ENCODE measurements at regions not wholly inside any gene's neighbourhood (a gene's known extent, or its start where the extent isn't known, plus 50 kb on each side); places are given as distances from the start of the nearest gene placed in this dataset.

DNA sequence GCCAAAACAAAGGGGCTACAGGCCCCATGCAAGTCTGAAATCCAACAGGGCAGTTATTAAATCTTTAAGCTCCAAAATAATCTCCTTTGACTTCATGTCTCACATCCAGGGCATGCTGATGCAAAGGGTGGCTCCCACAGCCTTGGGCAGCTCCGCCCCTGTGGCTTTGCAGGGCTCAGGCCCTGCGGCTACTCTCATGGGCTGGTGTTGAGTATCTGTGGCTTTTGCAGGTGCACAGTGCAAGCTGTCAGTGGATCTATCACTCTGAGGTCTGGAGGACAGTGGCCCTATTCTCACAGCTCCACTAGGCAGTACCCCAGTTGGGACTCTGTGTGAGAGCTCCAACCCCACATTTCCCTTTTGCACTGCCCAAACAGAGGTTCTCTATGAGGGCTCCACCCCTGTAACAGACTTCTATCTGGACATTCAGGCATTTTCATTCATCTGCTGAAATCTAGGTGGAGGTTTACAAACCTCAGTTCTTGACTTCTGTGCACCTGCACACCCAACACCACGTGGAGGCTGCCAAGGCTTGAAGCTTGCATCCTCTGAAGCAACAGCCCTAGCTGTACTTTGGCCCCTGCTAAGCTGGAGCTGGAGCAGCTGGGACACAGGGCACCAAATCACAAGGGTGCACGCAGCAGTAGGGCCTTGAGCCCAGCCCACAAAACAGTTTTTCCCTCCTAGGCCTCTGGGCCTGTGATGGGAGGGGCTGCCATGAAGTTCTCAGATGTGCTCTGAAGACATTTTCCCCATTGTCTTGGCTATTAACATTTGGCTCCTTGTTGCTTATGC lies 154.8 kb upstream of the PDE5A start:
- Histone ChIP-seq H3K27me3 (no peaks in the 10 kb centered on the region), H3K9me3 (no peaks in the 10 kb centered on the region), H3K4me3 (no peak overlapping the region), H3K36me3 (no peaks in the 10 kb centered on the region), H3K4me1 (no peaks in the 10 kb centered on the region), H3K27ac (no peak overlapping the region)
- DNase-seq: no peak
- TF ChIP-seq, protein P1, sequence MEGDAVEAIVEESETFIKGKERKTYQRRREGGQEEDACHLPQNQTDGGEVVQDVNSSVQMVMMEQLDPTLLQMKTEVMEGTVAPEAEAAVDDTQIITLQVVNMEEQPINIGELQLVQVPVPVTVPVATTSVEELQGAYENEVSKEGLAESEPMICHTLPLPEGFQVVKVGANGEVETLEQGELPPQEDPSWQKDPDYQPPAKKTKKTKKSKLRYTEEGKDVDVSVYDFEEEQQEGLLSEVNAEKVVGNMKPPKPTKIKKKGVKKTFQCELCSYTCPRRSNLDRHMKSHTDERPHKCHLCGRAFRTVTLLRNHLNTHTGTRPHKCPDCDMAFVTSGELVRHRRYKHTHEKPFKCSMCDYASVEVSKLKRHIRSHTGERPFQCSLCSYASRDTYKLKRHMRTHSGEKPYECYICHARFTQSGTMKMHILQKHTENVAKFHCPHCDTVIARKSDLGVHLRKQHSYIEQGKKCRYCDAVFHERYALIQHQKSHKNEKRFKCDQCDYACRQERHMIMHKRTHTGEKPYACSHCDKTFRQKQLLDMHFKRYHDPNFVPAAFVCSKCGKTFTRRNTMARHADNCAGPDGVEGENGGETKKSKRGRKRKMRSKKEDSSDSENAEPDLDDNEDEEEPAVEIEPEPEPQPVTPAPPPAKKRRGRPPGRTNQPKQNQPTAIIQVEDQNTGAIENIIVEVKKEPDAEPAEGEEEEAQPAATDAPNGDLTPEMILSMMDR (IDR thresholded peaks at IDR 0.05): no peak
- TF ChIP-seq POLR2A (IDR thresholded peaks at IDR 0.05): no peak
- intact Hi-C loops (cut with DNase I): no loop called here
- 82% methylated on average over 2 of the region's 4 CpGs; no CpG with 5 or more reads in 1 of the 2 donors for WGBS, 2 donors

DNA sequence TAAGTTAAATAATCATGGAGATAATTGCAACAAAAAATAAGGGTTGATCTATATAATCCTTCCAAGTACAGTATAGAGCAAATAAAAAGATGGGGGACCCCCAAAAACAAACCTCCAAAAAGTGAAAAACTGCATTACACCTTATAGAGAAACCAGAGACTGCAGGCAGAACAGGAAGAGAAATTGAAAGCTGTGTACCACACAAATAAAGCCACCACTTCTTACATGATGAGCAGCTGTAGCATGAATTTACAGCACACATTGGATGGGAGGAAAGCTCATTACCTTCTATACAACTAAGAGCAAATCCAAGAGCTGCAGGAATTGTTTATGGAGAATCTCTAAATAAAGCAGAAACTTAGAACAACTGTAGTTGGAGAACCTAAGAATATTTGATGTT lies 152.4 kb upstream of the PDE5A start:
- Histone ChIP-seq H3K4me3 (no peak overlapping the region), H3K36me3 (no peaks in the 10 kb centered on the region), H3K9me3 (no peaks in the 10 kb centered on the region), H3K27ac (no peak overlapping the region), H3K4me1 (no peaks in the 10 kb centered on the region), H3K27me3 (no peaks in the 10 kb centered on the region)
- TF ChIP-seq, protein P1 (IDR thresholded peaks at IDR 0.05): no peak
- no peak for TF ChIP-seq POLR2A (IDR thresholded peaks at IDR 0.05)
- intact Hi-C loops (cut with DNase I): no loop called here
- no peak for DNase-seq

DNA sequence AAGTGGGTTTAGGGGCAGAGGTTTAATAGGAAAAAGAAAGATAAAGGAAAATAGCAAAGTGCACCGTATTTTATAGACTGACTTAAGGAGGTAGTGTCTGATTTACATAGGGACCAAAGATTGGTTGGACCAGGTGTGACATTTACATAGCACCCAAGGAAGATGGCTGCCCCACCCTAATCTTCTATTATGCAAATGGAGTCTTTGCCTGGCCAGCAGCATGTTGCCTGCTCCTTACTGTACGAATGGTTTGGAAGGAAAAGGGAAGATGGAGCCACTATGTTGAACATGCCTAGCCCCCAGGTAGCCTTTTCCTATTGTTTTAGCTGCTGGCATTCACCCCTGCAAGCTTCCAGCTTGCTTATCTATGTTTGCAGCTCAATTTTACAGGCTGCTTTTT lies 146.2 kb upstream of the PDE5A start:
- intact Hi-C loops (cut with DNase I): no loop called here
- H3K9me3 ChIP-seq: no peaks in the 10 kb centered on the region
- H3K36me3 ChIP-seq: no peaks in the 10 kb centered on the region
- TF ChIP-seq, protein P1 (IDR thresholded peaks at IDR 0.05): no peak
- no peak for TF ChIP-seq POLR2A (IDR thresholded peaks at IDR 0.05)
- no peaks in the 10 kb centered on the region for H3K4me1 ChIP-seq
- H3K27ac ChIP-seq: no peak overlapping the region
- H3K4me3 ChIP-seq: no peak overlapping the region
- H3K27me3 ChIP-seq: no peaks in the 10 kb centered on the region
- DNase-seq: no peak
- WGBS, 2 donors: 56 to 75% methylated on average over 2 of the region's 2 CpGs

DNA sequence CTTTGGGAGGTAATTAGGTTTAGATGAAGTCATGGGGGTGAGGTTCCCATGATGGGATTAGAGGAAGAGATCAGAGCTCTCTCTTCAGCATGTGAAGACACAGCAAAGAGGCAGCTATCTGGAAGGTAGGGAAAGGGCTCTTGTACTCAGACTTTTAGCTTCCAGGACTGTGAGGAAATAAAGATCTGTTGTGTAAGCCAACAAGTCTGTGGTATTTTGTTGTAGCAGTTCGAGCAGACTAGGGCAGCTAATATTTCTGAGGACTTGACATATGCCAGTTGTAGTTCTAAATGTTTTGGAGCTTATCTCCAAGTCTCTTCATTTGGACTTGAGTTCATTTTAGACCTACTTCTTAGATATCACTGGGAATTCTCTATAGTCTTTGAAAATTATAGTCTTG lies 137.3 kb upstream of the PDE5A start:
- no peak for DNase-seq
- Histone ChIP-seq H3K36me3 (no peaks in the 10 kb centered on the region), H3K27ac (no peak overlapping the region), H3K27me3 (no peaks in the 10 kb centered on the region), H3K4me3 (no peak overlapping the region), H3K4me1 (no peaks in the 10 kb centered on the region), H3K9me3 (no peaks in the 10 kb centered on the region)
- TF ChIP-seq, protein P1 (IDR thresholded peaks at IDR 0.05): no peak
- TF ChIP-seq POLR2A (IDR thresholded peaks at IDR 0.05): no peak
- WGBS, 2 donors: 28 to 42% methylated on average over 1 of the region's 1 CpG
- intact Hi-C loops (cut with DNase I): no loop called here

DNA sequence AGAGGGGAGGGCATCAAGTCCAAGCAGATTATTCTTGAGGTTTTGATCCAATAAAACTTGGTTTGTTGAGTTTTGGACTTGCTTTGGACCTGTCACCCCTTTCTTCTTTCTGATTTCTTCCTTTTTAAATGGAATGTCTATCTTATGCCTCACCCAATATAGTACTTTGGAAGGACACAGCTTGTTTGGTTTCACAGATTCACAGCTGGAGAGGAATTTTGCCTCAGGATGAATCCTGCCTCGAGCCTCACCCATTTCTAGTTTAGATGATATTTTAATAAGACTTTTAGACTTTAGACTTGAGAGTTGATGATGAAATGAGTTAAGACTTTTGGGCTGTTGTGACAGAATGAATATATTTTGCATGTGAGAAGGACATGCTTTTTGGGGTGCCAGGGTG lies 136.9 kb upstream of the PDE5A start:
- intact Hi-C loops (cut with DNase I): no loop called here
- Histone ChIP-seq H3K27ac (no peak overlapping the region), H3K27me3 (no peaks in the 10 kb centered on the region), H3K9me3 (no peaks in the 10 kb centered on the region), H3K36me3 (no peaks in the 10 kb centered on the region), H3K4me1 (no peaks in the 10 kb centered on the region), H3K4me3 (no peak overlapping the region)
- WGBS, 2 donors: 33 to 40% methylated on average over 1 of the region's 1 CpG
- TF ChIP-seq, protein P1 (IDR thresholded peaks at IDR 0.05): no peak
- TF ChIP-seq POLR2A (IDR thresholded peaks at IDR 0.05): no peak
- DNase-seq: no peak
